GM12878 (cell line): ENCODE measurements at regions not wholly inside any gene's neighbourhood (a gene's known extent, or its start where the extent isn't known, plus 50 kb on each side); places are given as distances from the start of the nearest gene placed in this dataset.

Source experiments
- IKZF1 ChIP-seq: fragments of 450-650 bp; conservative IDR thresholded peaks from 2 replicates; pipeline ENCODE4 v1.6.1; 2017; ENCODE audit warnings: antibody characterized with exemption, mild to moderate bottlenecking
- RELA ChIP-seq: fragments of 450-650 bp; IDR thresholded peaks from 2 replicates; pipeline ENCODE4 v1.8.0; 2014; ENCODE audit warnings: borderline replicate concordance; ENCODE audit not compliant: partially characterized antibody
- STAT1 ChIP-seq: fragments of 450-650 bp; conservative IDR thresholded peaks from 2 replicates; pipeline ENCODE4 v1.6.1; 2014; ENCODE audit warnings: antibody characterized with exemption, mild to moderate bottlenecking
- TAF1 ChIP-seq: IDR thresholded peaks from 2 replicates; pipeline ENCODE4 v1.6.1; 2011; ENCODE audit warnings: mild to moderate bottlenecking, low read depth, low read length, borderline replicate concordance
- ZNF274 ChIP-seq: IDR thresholded peaks from one replicate; pipeline ENCODE4 v1.8.0; 2011; ENCODE audit not compliant: insufficient read length, insufficient read depth
- ZSCAN29 ChIP-seq: fragments of 450-650 bp; IDR thresholded peaks from 2 replicates; pipeline ENCODE4 v1.6.1; 2017; ENCODE audit warnings: mild to moderate bottlenecking, moderate library complexity
- TF ChIP-seq, protein P1 (sequence below), 3 experiments: IDR thresholded peaks in 2 of 3; conservative IDR thresholded peaks in 1 of 3; 2 replicates each; pipeline ENCODE4 v1.5.1; 2011; ENCODE audit warnings: low read depth in 3 of 3, low read length in 3 of 3, mild to moderate bottlenecking in 3 of 3, control low read depth in 2 of 3, moderate library complexity in 2 of 3, inconsistent platforms in 1 of 3, mixed read lengths in 1 of 3; ENCODE audit not compliant: control insufficient read depth in 2 of 3, insufficient read depth in 1 of 3; ENCODE audit errors: extremely low read depth in 1 of 3
- TF ChIP-seq, protein P2 (sequence below): fragments of 150-350 bp; IDR thresholded peaks from 2 replicates; pipeline ENCODE4 v1.6.1; 2014; ENCODE audit warnings: mild to moderate bottlenecking, low read depth, low read length
- TF ChIP-seq, protein P3 (sequence below): fragments of 450-650 bp; IDR thresholded peaks from 2 replicates; pipeline ENCODE4 v1.6.1; 2018; ENCODE audit warnings: borderline replicate concordance, mild to moderate bottlenecking; ENCODE audit not compliant: partially characterized antibody

DNA sequence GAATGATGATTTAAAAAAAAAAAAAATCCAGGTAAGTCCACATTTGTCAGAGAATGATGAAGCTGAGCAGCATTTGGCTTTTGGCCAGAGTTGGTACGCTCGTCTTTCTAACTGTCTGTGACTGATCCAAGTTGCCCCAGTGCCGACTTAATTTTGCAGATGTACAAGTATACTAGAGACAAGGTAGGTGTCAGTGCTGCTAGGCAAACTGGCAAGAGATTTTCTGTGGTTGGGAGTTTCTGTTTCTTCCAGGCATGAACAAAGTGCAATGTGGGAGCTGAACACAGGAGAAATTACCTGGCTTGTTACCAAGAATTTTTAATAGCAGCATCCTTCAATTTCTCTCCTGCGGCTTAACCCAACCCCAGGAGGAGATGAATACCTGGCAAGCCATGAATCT lies 307.7 kb downstream of the BUD13 start (continued):
- TF ChIP-seq, protein P1, sequence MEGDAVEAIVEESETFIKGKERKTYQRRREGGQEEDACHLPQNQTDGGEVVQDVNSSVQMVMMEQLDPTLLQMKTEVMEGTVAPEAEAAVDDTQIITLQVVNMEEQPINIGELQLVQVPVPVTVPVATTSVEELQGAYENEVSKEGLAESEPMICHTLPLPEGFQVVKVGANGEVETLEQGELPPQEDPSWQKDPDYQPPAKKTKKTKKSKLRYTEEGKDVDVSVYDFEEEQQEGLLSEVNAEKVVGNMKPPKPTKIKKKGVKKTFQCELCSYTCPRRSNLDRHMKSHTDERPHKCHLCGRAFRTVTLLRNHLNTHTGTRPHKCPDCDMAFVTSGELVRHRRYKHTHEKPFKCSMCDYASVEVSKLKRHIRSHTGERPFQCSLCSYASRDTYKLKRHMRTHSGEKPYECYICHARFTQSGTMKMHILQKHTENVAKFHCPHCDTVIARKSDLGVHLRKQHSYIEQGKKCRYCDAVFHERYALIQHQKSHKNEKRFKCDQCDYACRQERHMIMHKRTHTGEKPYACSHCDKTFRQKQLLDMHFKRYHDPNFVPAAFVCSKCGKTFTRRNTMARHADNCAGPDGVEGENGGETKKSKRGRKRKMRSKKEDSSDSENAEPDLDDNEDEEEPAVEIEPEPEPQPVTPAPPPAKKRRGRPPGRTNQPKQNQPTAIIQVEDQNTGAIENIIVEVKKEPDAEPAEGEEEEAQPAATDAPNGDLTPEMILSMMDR (IDR thresholded peaks at IDR 0.05 in 2 of 3, conservative IDR thresholded peaks at IDR 0.05 in 1 of 3; ENCODE audit: control insufficient read depth in 2 of 3, extremely low read depth in 1 of 3, insufficient read depth in 1 of 3, low read depth in 3 of 3, low read length in 3 of 3), result no peak
- no peak for TF ChIP-seq IKZF1
- no peak for TF ChIP-seq STAT1
- TF ChIP-seq ZNF274, result no peak
- no peak for TF ChIP-seq ZSCAN29
- TF ChIP-seq, protein P2, sequence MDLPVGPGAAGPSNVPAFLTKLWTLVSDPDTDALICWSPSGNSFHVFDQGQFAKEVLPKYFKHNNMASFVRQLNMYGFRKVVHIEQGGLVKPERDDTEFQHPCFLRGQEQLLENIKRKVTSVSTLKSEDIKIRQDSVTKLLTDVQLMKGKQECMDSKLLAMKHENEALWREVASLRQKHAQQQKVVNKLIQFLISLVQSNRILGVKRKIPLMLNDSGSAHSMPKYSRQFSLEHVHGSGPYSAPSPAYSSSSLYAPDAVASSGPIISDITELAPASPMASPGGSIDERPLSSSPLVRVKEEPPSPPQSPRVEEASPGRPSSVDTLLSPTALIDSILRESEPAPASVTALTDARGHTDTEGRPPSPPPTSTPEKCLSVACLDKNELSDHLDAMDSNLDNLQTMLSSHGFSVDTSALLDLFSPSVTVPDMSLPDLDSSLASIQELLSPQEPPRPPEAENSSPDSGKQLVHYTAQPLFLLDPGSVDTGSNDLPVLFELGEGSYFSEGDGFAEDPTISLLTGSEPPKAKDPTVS, result no peak
- TF ChIP-seq TAF1, result no peak
- TF ChIP-seq RELA, result no peak
- TF ChIP-seq, protein P3, sequence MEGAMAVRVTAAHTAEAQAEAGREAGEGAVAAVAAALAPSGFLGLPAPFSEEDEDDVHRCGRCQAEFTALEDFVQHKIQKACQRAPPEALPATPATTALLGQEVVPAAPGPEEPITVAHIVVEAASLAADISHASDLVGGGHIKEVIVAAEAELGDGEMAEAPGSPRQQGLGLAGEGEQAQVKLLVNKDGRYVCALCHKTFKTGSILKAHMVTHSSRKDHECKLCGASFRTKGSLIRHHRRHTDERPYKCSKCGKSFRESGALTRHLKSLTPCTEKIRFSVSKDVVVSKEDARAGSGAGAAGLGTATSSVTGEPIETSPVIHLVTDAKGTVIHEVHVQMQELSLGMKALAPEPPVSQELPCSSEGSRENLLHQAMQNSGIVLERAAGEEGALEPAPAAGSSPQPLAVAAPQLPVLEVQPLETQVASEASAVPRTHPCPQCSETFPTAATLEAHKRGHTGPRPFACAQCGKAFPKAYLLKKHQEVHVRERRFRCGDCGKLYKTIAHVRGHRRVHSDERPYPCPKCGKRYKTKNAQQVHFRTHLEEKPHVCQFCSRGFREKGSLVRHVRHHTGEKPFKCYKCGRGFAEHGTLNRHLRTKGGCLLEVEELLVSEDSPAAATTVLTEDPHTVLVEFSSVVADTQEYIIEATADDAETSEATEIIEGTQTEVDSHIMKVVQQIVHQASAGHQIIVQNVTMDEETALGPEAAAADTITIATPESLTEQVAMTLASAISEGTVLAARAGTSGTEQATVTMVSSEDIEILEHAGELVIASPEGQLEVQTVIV, result no peak
